DMS79 (cell line): ENCODE measurements at regions not wholly inside any gene's neighbourhood (a gene's known extent, or its start where the extent isn't known, plus 50 kb on each side); places are given as distances from the start of the nearest gene placed in this dataset.
"Not testable (repeated sequence)": the region's sequence is repeated elsewhere in the genome, so short reads cannot be mapped to it uniquely, and the experiment has no call there.

Source experiments
- DNase-seq: peaks from one replicate; lab custom pipeline; 2025; lab: John Stamatoyannopoulos, UW

GRCh38 chr2:198293281-198293680 lies 488.9 kb downstream of the PLCL1 start:
- no peak for DNase-seq

- DNase-seq: no peak
These were observed 485.4 kb downstream of the PLCL1 start for GRCh38 chr2:198289811-198290210.

GRCh38 chr2:198287706-198288105 lies 483.3 kb downstream of the PLCL1 start:
- no peak for DNase-seq

GRCh38 chr2:198285216-198285615 lies 480.8 kb downstream of the PLCL1 start:
- no peak for DNase-seq

- DNase-seq: no peak
These were observed 478.8 kb downstream of the PLCL1 start for GRCh38 chr2:198283146-198283545.

GRCh38 chr2:198282061-198282460 lies 477.7 kb downstream of the PLCL1 start:
- DNase-seq: no peak

- no peak for DNase-seq
These were observed 475.8 kb downstream of the PLCL1 start for GRCh38 chr2:198280145-198280544.

GRCh38 chr2:198279026-198279425 lies 474.6 kb downstream of the PLCL1 start:
- no peak for DNase-seq

- DNase-seq: no peak
These were observed 472.8 kb downstream of the PLCL1 start for GRCh38 chr2:198277181-198277580.

GRCh38 chr2:198273660-198274059 lies 469.3 kb downstream of the PLCL1 start:
- no peak for DNase-seq

- DNase-seq: not testable (repeated sequence)
These were observed 465.8 kb downstream of the PLCL1 start for GRCh38 chr2:198270157-198270556.

- no peak for DNase-seq
These were observed 464.1 kb downstream of the PLCL1 start for GRCh38 chr2:198268519-198268918.

- no peak for DNase-seq
These were observed 455.1 kb downstream of the PLCL1 start for GRCh38 chr2:198259496-198259895.

- DNase-seq: no peak
These were observed 450.2 kb downstream of the PLCL1 start for GRCh38 chr2:198254536-198255090.

GRCh38 chr2:198253995-198254394 lies 449.6 kb downstream of the PLCL1 start:
- no peak for DNase-seq

- no peak for DNase-seq
These were observed 448.1 kb downstream of the PLCL1 start for GRCh38 chr2:198252472-198252871.

- DNase-seq: no peak
These were observed 437.7 kb downstream of the PLCL1 start for GRCh38 chr2:198242093-198242492.

- no peak for DNase-seq
These were observed 434.0 kb downstream of the PLCL1 start for GRCh38 chr2:198238429-198238828.

- no peak for DNase-seq
These were observed 431.9 kb downstream of the PLCL1 start for GRCh38 chr2:198236338-198236737.

GRCh38 chr2:198232281-198232680 lies 427.9 kb downstream of the PLCL1 start:
- no peak for DNase-seq

GRCh38 chr2:198231562-198231961 lies 427.2 kb downstream of the PLCL1 start:
- no peak for DNase-seq

- DNase-seq: no peak
These were observed 416.6 kb downstream of the PLCL1 start for GRCh38 chr2:198220763-198221610.

- DNase-seq: no peak
These were observed 414.9 kb downstream of the PLCL1 start for GRCh38 chr2:198219292-198219691.

GRCh38 chr2:198214114-198214596 lies 409.8 kb downstream of the PLCL1 start:
- no peak for DNase-seq
